Fibroblast of lung (primary cell): ENCODE measurements at regions not wholly inside any gene's neighbourhood (a gene's known extent, or its start where the extent isn't known, plus 50 kb on each side); places are given as distances from the start of the nearest gene placed in this dataset.
"Not testable (repeated sequence)": the region's sequence is repeated elsewhere in the genome, so short reads cannot be mapped to it uniquely, and the experiment has no call there.

Experiments
- DNase-seq, 2 donors: peaks; one replicate each; pipeline versions ENCODE4 v3.0.0 to v3.0.0-alpha.2; 2010; ENCODE audit warnings: low read depth in 2 of 2
- H2AFZ ChIP-seq: 2 replicates; pipeline ENCODE4 v1.5.1; 2012; ENCODE audit warnings: low read length, control low read depth, inconsistent platforms
- H3K27ac ChIP-seq: 2 replicates; pipeline ENCODE4 v1.5.1; 2011; ENCODE audit warnings: low read length, control low read depth; ENCODE audit not compliant: insufficient read depth
- H3K27me3 ChIP-seq: 2 replicates; pipeline ENCODE4 v1.5.1; 2011; ENCODE audit warnings: mild to moderate bottlenecking, low read length; ENCODE audit not compliant: control insufficient read depth, insufficient read depth
- H3K36me3 ChIP-seq: 2 replicates; pipeline ENCODE4 v1.5.1; 2011; ENCODE audit warnings: low read length; ENCODE audit not compliant: control insufficient read depth, insufficient read depth
- H3K4me1 ChIP-seq: 2 replicates; pipeline ENCODE4 v1.5.1; 2011; ENCODE audit warnings: low read length; ENCODE audit not compliant: control insufficient read depth, insufficient read depth; ENCODE audit errors: extremely low read depth
- H3K4me2 ChIP-seq: 2 replicates; pipeline ENCODE4 v1.5.1; 2011; ENCODE audit warnings: low read length, control low read depth; ENCODE audit not compliant: insufficient read depth; ENCODE audit errors: extremely low read depth
- H3K4me3 ChIP-seq, 4 experiments: fragments of 200-600 bp in 1 of 4; sonication (generic) in 1 of 4; replicated peaks in 1 of 4; 2 replicates each; pipeline ENCODE4 v1.5.1; 2011 to 2016; ENCODE audit warnings: low read length in 4 of 4, low read depth in 3 of 4, mild to moderate bottlenecking in 3 of 4, control low read depth in 2 of 4, inconsistent platforms in 1 of 4, mixed read lengths in 1 of 4; ENCODE audit not compliant: insufficient read depth in 1 of 4; ENCODE audit errors: control extremely low read depth in 1 of 4
- H3K79me2 ChIP-seq: 2 replicates; pipeline ENCODE4 v1.5.1; 2012; ENCODE audit warnings: mild to moderate bottlenecking, low read length, inconsistent platforms; ENCODE audit not compliant: control insufficient read depth, insufficient read depth
- H3K9ac ChIP-seq: 2 replicates; pipeline ENCODE4 v1.5.1; 2011; ENCODE audit warnings: mild to moderate bottlenecking, low read length, control low read depth; ENCODE audit not compliant: insufficient read depth
- H3K9me3 ChIP-seq: 2 replicates; pipeline ENCODE4 v1.5.1; 2012; ENCODE audit warnings: low read depth, low read length; ENCODE audit not compliant: control insufficient read depth, insufficient read depth
- H4K20me1 ChIP-seq: 2 replicates; pipeline ENCODE4 v1.5.1; 2011; ENCODE audit warnings: low read length; ENCODE audit not compliant: control insufficient read depth, insufficient read depth; ENCODE audit errors: extremely low read depth
- CTCF ChIP-seq, 2 donors: IDR thresholded peaks in 1 of 2; conservative IDR thresholded peaks in 1 of 2; 1 replicate in 1 of 2; 2 replicates in 1 of 2; pipeline ENCODE4 v1.5.1; 2011 to 2012; ENCODE audit warnings: low read length in 2 of 2, control low read depth in 1 of 2, inconsistent platforms in 1 of 2, low read depth in 1 of 2, mild to moderate bottlenecking in 1 of 2
- EZH2 ChIP-seq: IDR thresholded peaks from 2 replicates; pipeline ENCODE4 v1.5.1; 2012; ENCODE audit warnings: low read length, control low read depth, mild to moderate bottlenecking; ENCODE audit errors: missing control alignments

- no peak overlapping the region for H3K4me3 ChIP-seq
- no peak for TF ChIP-seq CTCF (conservative IDR thresholded peaks at IDR 0.05 in 1 of 2, IDR thresholded peaks at IDR 0.05 in 1 of 2; ENCODE audit: low read depth in 1 of 2, low read length in 2 of 2)
- TF ChIP-seq EZH2 = no peak
- no peaks in the 10 kb centered on the region for H3K79me2 ChIP-seq
- H3K4me2 ChIP-seq = no peak overlapping the region
- no peaks in the 10 kb centered on the region for H3K27me3 ChIP-seq
- no peaks in the 10 kb centered on the region for H3K9me3 ChIP-seq
- H4K20me1 ChIP-seq = no peaks in the 10 kb centered on the region
- no peak overlapping the region for H3K9ac ChIP-seq
- DNase-seq = no peak
- H3K36me3 ChIP-seq = no peaks in the 10 kb centered on the region
- no peak overlapping the region for H2AFZ ChIP-seq
- H3K27ac ChIP-seq = no peak overlapping the region
- no peaks in the 10 kb centered on the region for H3K4me1 ChIP-seq
These were observed 1283.7 kb upstream of the RAG2 start for GRCh38 chr11:37881741-37882140.

- H2AFZ ChIP-seq = no peak overlapping the region
- no peak for DNase-seq
- no peak overlapping the region for H3K4me2 ChIP-seq
- no peaks in the 10 kb centered on the region for H4K20me1 ChIP-seq
- H3K9ac ChIP-seq = no peak overlapping the region
- H3K36me3 ChIP-seq = no peaks in the 10 kb centered on the region
- H3K4me1 ChIP-seq = no peaks in the 10 kb centered on the region
- TF ChIP-seq CTCF (conservative IDR thresholded peaks at IDR 0.05 in 1 of 2, IDR thresholded peaks at IDR 0.05 in 1 of 2; ENCODE audit: low read depth in 1 of 2, low read length in 2 of 2) (no peak), EZH2 (no peak)
- no peaks in the 10 kb centered on the region for H3K27me3 ChIP-seq
- H3K9me3 ChIP-seq = no peaks in the 10 kb centered on the region
- H3K4me3 ChIP-seq = no peak overlapping the region
- no peak overlapping the region for H3K27ac ChIP-seq
- no peaks in the 10 kb centered on the region for H3K79me2 ChIP-seq
These were observed 1263.6 kb upstream of the RAG2 start for GRCh38 chr11:37861671-37862070.

DNA sequence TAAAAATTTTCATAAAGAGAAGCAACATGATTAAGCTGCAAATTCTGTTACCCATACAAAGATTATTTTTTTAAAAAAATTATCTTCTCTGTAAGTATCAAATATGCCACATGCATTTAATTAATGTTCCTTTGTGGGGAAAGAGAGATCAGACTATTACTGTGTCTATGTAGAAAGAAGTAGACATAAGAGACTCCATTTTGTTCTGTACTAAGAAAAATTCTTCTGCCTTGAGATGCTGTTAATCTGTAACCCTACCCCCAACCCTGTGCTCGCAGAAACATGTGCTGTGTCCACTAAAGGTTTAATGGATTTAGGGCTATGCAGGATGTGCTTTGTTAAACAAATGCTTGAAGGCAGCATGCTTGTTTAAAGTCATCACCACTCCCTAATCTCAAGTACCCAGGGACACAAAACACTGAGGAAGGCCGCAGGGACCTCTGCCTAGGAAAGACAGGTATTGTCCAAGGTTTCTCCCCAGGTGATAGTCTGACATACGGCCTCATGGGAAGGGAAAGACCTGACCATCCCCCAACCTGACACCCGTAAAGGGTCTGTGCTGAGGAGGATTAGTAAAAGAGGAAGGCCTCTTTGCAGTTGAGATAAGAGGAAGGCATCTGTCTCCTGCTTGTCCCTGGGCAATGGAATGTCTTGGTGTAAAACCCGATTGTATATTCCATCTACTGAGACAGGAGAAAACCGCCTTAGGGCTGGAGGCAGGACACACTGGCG lies 1260.9 kb upstream of the RAG2 start:
- H3K4me3 ChIP-seq, H2AFZ ChIP-seq, H3K36me3 ChIP-seq, DNase-seq, H3K79me2 ChIP-seq, H3K27ac ChIP-seq, H4K20me1 ChIP-seq, H3K9ac ChIP-seq, H3K4me2 ChIP-seq, H3K27me3 ChIP-seq, H3K4me1 ChIP-seq, H3K9me3 ChIP-seq: not testable (repeated sequence)
